Kidney epithelial cell (primary cell): ENCODE measurements at regions not wholly inside any gene's neighbourhood (a gene's known extent, or its start where the extent isn't known, plus 50 kb on each side); places are given as distances from the start of the nearest gene placed in this dataset.
"Not testable (repeated sequence)": the region's sequence is repeated elsewhere in the genome, so short reads cannot be mapped to it uniquely, and the experiment has no call there.

Source experiments
- DNase-seq: peaks from one replicate; pipeline ENCODE4 v3.0.0-alpha.2; 2010; ENCODE audit warnings: low read depth
- H3K27me3 ChIP-seq: 2 replicates; pipeline ENCODE4 v1.6.0; 2011; ENCODE audit warnings: low read length; ENCODE audit not compliant: control insufficient read depth, insufficient read depth
- H3K36me3 ChIP-seq: 2 replicates; pipeline ENCODE4 v1.5.1; 2011; ENCODE audit warnings: low read length; ENCODE audit not compliant: control insufficient read depth, insufficient read depth
- H3K4me3 ChIP-seq: 2 replicates; pipeline ENCODE4 v1.5.1; 2011; ENCODE audit warnings: low read depth, mild to moderate bottlenecking, control low read depth, low read length
- TF ChIP-seq, protein P1 (sequence below): IDR thresholded peaks from 2 replicates; pipeline ENCODE4 v1.5.1; 2011; ENCODE audit warnings: mild to moderate bottlenecking, moderate library complexity, low read length, control low read depth, inconsistent platforms; ENCODE audit not compliant: insufficient read depth, poor library complexity, severe bottlenecking

DNA sequence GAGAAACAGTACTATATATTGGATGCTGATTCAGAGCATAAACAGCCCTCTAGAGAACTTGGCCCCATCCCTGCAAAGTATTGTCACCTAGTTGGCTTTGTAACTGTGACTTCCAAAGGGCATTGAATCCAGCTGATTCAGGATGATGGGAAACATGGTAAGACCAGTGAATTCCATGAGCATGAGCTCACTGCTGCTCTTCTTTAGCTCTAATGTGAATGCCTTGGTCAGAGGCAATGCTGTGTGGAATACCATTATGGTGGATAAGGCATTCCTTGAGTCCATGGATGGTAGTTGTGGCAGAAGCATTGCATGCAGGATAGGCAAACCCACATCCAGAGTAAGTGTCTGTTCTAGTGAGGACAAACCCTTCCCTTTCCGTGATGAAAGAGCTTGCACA, 365.6 kb upstream of the EDA2R start:
- H3K36me3 ChIP-seq: no peaks in the 10 kb centered on the region
- no peaks in the 10 kb centered on the region for H3K27me3 ChIP-seq
- DNase-seq: no peak
- TF ChIP-seq, protein P1, sequence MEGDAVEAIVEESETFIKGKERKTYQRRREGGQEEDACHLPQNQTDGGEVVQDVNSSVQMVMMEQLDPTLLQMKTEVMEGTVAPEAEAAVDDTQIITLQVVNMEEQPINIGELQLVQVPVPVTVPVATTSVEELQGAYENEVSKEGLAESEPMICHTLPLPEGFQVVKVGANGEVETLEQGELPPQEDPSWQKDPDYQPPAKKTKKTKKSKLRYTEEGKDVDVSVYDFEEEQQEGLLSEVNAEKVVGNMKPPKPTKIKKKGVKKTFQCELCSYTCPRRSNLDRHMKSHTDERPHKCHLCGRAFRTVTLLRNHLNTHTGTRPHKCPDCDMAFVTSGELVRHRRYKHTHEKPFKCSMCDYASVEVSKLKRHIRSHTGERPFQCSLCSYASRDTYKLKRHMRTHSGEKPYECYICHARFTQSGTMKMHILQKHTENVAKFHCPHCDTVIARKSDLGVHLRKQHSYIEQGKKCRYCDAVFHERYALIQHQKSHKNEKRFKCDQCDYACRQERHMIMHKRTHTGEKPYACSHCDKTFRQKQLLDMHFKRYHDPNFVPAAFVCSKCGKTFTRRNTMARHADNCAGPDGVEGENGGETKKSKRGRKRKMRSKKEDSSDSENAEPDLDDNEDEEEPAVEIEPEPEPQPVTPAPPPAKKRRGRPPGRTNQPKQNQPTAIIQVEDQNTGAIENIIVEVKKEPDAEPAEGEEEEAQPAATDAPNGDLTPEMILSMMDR: no peak
- H3K4me3 ChIP-seq: no peak overlapping the region

DNA sequence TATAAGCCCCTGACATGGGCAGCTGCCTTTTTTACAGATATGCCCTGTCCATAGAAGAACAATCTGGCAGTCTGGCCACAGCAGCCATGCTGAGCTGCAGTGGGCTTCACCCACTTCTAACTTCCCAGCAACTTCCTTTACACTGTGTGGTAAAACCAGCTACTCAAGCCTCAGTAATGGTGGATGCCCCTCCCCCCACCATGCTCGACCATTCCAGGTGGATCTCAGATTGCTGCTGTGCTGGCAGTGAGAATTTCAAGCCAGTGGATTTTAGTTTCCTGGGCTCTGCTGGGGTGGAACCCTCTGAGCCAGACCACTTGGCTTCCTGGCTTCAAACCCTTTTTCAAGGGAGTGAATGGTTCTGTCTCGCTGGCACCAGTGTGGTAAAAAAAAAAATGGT, 355.9 kb upstream of the EDA2R start:
- Histone ChIP-seq H3K4me3 (no peak overlapping the region), H3K36me3 (no peaks in the 10 kb centered on the region), H3K27me3 (no peaks in the 10 kb centered on the region)
- no peak for DNase-seq
- TF ChIP-seq, protein P1: no peak

DNA sequence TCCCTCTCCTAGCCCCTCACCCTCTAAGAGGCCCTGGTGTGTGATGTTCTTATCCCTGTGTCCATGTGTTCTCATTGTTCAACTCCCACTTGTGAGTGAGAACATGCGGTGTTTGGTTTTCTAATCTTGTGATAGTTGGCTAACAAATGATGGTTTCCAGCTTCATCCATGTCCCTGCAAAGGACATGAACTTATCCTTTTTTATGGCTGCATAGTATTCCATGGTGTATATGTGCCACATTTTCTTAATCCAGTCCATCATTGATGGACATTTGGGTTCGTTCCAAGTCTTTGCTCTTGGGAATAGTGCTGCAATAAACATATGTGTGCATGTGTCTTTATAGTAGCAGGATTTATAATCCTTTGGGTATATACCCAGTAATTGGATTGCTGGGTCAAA, 353.2 kb upstream of the EDA2R start:
- not testable (repeated sequence) for H3K27me3 ChIP-seq, DNase-seq, H3K4me3 ChIP-seq, H3K36me3 ChIP-seq

DNA sequence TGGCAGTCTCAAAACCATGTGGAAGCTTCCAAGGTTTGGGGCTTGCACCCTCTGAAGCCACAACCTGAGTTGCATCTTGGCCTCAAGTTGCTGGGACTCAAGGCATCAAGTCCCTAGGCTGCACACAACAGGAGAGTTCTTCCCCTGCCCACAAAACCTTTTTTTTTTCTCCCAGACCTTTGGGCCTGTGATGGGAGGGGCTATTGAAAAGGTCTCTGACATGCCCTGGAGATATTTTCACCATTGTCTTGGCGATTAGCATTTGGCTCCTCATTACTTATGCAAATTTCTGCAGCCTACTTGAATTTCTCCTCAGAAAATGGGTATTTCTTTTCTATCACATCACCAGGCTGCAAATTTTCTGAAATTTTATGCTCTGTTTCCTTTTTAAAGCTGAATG, 349.5 kb upstream of the EDA2R start:
- H3K4me3 ChIP-seq: no peak overlapping the region
- no peak for DNase-seq
- no peaks in the 10 kb centered on the region for H3K27me3 ChIP-seq
- H3K36me3 ChIP-seq: no peaks in the 10 kb centered on the region
- TF ChIP-seq, protein P1: no peak

DNA sequence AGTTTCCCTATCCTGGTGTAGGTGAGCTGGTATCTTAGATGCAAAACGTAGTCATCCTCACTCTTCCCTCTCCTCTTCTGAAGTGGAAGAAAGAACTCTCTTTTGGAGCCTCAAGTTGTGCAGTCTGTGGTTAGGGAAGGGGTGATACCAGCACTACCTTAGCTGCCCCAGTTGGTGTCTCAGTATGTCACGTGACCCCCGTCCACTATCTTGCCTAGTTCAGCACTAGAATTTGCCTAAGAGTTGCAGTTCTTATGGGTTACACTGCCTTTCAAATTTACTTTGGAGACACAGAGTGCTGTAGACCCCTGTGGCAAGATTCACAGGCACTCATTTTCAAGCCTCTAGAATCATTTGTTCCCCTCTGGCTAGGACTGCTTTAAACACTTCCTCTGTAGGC, 322.8 kb upstream of the EDA2R start:
- H3K36me3 ChIP-seq: no peaks in the 10 kb centered on the region
- no peak for DNase-seq
- TF ChIP-seq, protein P1: no peak

DNA sequence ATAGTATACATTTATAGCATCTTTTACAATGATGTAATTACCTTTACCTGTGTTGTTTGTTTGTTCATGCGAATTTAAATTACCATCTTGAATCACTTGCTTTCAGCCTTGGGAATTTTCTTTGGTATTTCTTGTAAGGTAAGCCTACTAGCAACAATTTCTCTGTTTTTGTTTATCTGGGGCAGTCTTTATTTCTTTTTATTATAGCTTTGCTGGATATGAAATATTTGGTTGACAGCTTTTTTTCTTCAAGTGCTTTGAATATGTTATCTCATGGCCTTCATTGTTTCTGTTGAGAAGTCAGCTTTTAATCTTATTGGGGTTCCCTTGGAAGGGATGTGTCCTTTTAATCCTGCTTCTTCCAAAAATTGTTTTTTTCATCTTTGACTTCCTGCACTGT, 292.8 kb upstream of the EDA2R start:
- TF ChIP-seq, protein P1: no peak
- Histone ChIP-seq H3K36me3 (no peaks in the 10 kb centered on the region), H3K4me3 (no peak overlapping the region), H3K27me3 (no peaks in the 10 kb centered on the region)
- DNase-seq: no peak

More for the DNA sequence above, 322.8 kb upstream of the EDA2R start:
- H3K27me3 ChIP-seq: no peaks in the 10 kb centered on the region
- no peak overlapping the region for H3K4me3 ChIP-seq

DNA sequence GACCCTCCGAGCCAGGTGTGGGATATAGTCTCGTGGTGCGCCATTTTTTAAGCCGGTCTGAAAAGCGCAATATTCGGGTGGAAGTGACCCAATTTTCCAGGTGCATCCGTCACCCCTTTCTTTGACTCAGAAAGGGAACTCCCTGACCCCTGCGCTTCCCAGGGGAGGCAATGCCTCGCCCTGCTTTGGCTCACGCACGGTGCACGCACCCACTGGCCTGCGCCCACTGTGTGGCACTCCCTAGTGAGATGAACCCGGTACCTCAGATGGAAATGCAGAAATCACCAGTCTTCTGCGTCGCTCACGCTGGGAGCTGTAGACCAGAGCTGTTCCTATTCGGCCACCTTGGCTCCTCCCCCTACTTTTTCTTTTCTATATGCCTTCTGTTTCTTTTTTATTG, 291.6 kb upstream of the EDA2R start:
- not testable (repeated sequence) for H3K4me3 ChIP-seq, H3K27me3 ChIP-seq, H3K36me3 ChIP-seq, DNase-seq
